HEK293 (cell line): ENCODE measurements at regions not wholly inside any gene's neighbourhood (a gene's known extent, or its start where the extent isn't known, plus 50 kb on each side); places are given as distances from the start of the nearest gene placed in this dataset.

Source experiments
- BCL11B ChIP-seq: fragments of 450-650 bp; formaldehyde crosslinking; IDR thresholded peaks from 2 replicates; pipeline ENCODE4 v1.5.1; 2016; ENCODE audit warnings: low read depth, missing biosample characterization, missing genetic modification characterization
- EGR2 ChIP-seq: fragments of 450-650 bp; formaldehyde crosslinking; IDR thresholded peaks from 2 replicates; pipeline ENCODE4 v1.5.1; 2016; ENCODE audit warnings: low read depth, missing biosample characterization, missing genetic modification characterization
- TCF7L2 ChIP-seq: IDR thresholded peaks from 2 replicates; pipeline ENCODE4 v1.6.1; 2011; ENCODE audit warnings: low read depth, mild to moderate bottlenecking, inconsistent platforms, low read length, moderate library complexity, borderline replicate concordance
- ZBTB48 ChIP-seq: fragments of 450-650 bp; formaldehyde crosslinking; IDR thresholded peaks from 2 replicates; pipeline ENCODE4 v1.5.1; 2016; ENCODE audit warnings: missing biosample characterization, missing genetic modification characterization
- ZNF121 ChIP-seq: fragments of 450-650 bp; formaldehyde crosslinking; IDR thresholded peaks from 2 replicates; pipeline ENCODE4 v1.5.1; 2016; ENCODE audit warnings: missing biosample characterization, missing genetic modification characterization
- ZNF133 ChIP-seq: fragments of 450-650 bp; formaldehyde crosslinking; IDR thresholded peaks from 2 replicates; pipeline ENCODE4 v1.5.1; 2016; ENCODE audit warnings: missing biosample characterization, missing genetic modification characterization
- ZNF274 ChIP-seq, 2 experiments: fragments of 200-500 bp in 1 of 2; fragments of 450-650 bp in 1 of 2; sonication (Bioruptor generic) in 1 of 2; formaldehyde crosslinking in 1 of 2; IDR thresholded peaks; 2 replicates each; pipeline versions ENCODE4 v1.5.1 to v1.6.1; 2014 to 2016; ENCODE audit warnings: borderline replicate concordance in 1 of 2, inconsistent platforms in 1 of 2, low read length in 1 of 2, missing biosample characterization in 1 of 2, missing genetic modification characterization in 1 of 2
- ZNF341 ChIP-seq: fragments of 450-650 bp; formaldehyde crosslinking; IDR thresholded peaks from 2 replicates; pipeline ENCODE4; 2016; ENCODE audit warnings: low read depth, missing biosample characterization, missing genetic modification characterization
- ZNF530 ChIP-seq: fragments of 450-650 bp; formaldehyde crosslinking; IDR thresholded peaks from 2 replicates; pipeline ENCODE4 v1.5.1; 2016; ENCODE audit warnings: low read depth, missing biosample characterization, missing genetic modification characterization
- ZNF76 ChIP-seq: fragments of 450-650 bp; formaldehyde crosslinking; IDR thresholded peaks from 2 replicates; pipeline ENCODE4; 2016; ENCODE audit warnings: low read depth, missing biosample characterization, missing genetic modification characterization, borderline replicate concordance
- ZNF776 ChIP-seq: fragments of 450-650 bp; formaldehyde crosslinking; IDR thresholded peaks from 2 replicates; pipeline ENCODE4 v1.5.0; 2017; ENCODE audit warnings: missing biosample characterization, missing genetic modification characterization, borderline replicate concordance
- TF ChIP-seq, protein P1 (sequence below): fragments of 450-650 bp; formaldehyde crosslinking; IDR thresholded peaks from 2 replicates; pipeline ENCODE4 v1.5.1; 2016; ENCODE audit warnings: missing biosample characterization, missing genetic modification characterization
- TF ChIP-seq, protein P2 (sequence below): fragments of 450-650 bp; formaldehyde crosslinking; IDR thresholded peaks from 2 replicates; pipeline ENCODE4 v1.5.1; 2016; ENCODE audit warnings: missing biosample characterization, missing genetic modification characterization
- TF ChIP-seq, protein P3 (sequence below): fragments of 450-650 bp; formaldehyde crosslinking; IDR thresholded peaks from 2 replicates; pipeline ENCODE4 v1.5.1; 2016; ENCODE audit warnings: missing biosample characterization, missing genetic modification characterization

DNA sequence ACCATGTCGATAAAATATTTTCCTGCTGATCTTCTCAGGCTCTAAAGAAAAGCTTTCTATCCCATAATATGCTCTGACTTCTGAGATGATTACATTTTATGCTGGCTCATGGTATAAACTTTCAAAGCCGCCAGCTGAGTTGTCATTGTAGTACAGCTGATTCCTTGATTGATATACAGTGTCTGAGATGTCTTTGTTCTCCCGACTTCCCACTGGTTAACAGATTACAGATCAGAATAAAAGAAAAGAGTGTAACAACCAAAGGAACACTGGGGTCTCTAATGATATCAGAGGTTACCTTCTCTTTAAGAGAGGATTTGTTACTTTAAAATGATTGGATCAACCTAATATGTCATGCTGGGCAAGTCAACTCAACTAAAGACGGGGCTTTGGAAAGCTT, 485.4 kb upstream of the LRRC7 start:
- TF ChIP-seq, protein P1, sequence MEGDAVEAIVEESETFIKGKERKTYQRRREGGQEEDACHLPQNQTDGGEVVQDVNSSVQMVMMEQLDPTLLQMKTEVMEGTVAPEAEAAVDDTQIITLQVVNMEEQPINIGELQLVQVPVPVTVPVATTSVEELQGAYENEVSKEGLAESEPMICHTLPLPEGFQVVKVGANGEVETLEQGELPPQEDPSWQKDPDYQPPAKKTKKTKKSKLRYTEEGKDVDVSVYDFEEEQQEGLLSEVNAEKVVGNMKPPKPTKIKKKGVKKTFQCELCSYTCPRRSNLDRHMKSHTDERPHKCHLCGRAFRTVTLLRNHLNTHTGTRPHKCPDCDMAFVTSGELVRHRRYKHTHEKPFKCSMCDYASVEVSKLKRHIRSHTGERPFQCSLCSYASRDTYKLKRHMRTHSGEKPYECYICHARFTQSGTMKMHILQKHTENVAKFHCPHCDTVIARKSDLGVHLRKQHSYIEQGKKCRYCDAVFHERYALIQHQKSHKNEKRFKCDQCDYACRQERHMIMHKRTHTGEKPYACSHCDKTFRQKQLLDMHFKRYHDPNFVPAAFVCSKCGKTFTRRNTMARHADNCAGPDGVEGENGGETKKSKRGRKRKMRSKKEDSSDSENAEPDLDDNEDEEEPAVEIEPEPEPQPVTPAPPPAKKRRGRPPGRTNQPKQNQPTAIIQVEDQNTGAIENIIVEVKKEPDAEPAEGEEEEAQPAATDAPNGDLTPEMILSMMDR, result no peak
- TF ChIP-seq EGR2 (tag by site-specific recombination) (no peak), TCF7L2 (no peak), ZNF776 (tag by site-specific recombination) (no peak), ZNF133 (tag by site-specific recombination) (no peak), BCL11B (tag by site-specific recombination) (no peak), ZNF121 (tag by site-specific recombination) (no peak), ZNF530 (tag by site-specific recombination) (no peak), ZNF76 (tag by site-specific recombination) (no peak), ZNF274 (IDR thresholded peaks at IDR 0.05; ENCODE audit: low read length) (no peak), ZNF274 (tag by site-specific recombination; IDR thresholded peaks at IDR 0.05; ENCODE audit: borderline replicate concordance) (no peak), ZNF341 (no peak), ZBTB48 (no peak)
- TF ChIP-seq, protein P2, sequence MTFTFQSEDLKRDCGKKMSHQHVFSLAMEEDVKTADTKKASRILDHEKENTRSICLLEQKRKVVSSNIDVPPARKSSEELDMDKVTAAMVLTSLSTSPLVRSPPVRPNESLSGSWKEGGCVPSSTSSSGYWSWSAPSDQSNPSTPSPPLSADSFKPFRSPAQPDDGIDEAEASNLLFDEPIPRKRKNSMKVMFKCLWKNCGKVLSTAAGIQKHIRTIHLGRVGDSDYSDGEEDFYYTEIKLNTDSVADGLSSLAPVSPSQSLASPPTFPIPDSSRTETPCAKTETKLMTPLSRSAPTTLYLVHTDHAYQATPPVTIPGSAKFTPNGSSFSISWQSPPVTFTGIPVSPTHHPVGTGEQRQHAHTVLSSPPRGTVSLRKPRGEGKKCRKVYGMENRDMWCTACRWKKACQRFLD (tag by site-specific recombination), result no peak
- TF ChIP-seq, protein P3, sequence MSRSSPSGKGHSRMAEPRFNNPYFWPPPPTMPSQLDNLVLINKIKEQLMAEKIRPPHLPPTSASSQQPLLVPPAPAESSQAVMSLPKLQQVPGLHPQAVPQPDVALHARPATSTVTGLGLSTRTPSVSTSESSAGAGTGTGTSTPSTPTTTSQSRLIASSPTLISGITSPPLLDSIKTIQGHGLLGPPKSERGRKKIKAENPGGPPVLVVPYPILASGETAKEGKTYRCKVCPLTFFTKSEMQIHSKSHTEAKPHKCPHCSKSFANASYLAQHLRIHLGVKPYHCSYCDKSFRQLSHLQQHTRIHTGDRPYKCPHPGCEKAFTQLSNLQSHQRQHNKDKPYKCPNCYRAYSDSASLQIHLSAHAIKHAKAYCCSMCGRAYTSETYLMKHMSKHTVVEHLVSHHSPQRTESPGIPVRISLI (tag by site-specific recombination), result no peak
